H1 (cell line): ENCODE measurements at regions not wholly inside any gene's neighbourhood (a gene's known extent, or its start where the extent isn't known, plus 50 kb on each side); places are given as distances from the start of the nearest gene placed in this dataset.

Source experiments
- CTCF ChIA-PET: fragments of 300-600 bp; sonication (Branson Sonifier 250); formaldehyde crosslinking; loops from one replicate; lab custom pipeline; 2021; ENCODE audit not compliant: partially characterized antibody; lab: Charles Lee
- POLR2A ChIA-PET: fragments of 300-600 bp; sonication (Branson Sonifier 250); formaldehyde crosslinking; loops from one replicate; lab custom pipeline; 2021; ENCODE audit warnings: inconsistent platforms; ENCODE audit not compliant: partially characterized antibody; lab: Charles Lee
- DNase-seq, 2 experiments: peaks; one replicate each; pipeline versions ENCODE4 v3.0.0 to v3.0.0-alpha.2; 2010 to 2022; ENCODE audit warnings: low spot score in 2 of 2, low read depth in 1 of 2, mixed read lengths in 1 of 2
- FAIRE-seq: peaks from 2 replicates; lab custom pipeline; 2011; peaks lifted over from hg19 to GRCh38; lab: Jason Lieb, UNC
- H2AFZ ChIP-seq: 2 replicates; pipeline ENCODE4 v1.8.1; 2012; ENCODE audit warnings: low read length, inconsistent platforms
- H2AK5ac ChIP-seq: 2 replicates; pipeline ENCODE4 v1.6.1; 2013; ENCODE audit warnings: low read depth, low read length
- H2BK120ac ChIP-seq: replicated peaks from 2 replicates; pipeline ENCODE3; 2013; ENCODE audit warnings: low read depth, low read length, inconsistent platforms
- H2BK12ac ChIP-seq: 2 replicates; pipeline ENCODE4 v1.6.1; 2013; ENCODE audit warnings: low read depth, low read length
- H2BK15ac ChIP-seq: 2 replicates; pipeline ENCODE4 v1.6.1; 2013; ENCODE audit warnings: low read length
- H2BK20ac ChIP-seq: 2 replicates; pipeline ENCODE4 v1.6.1; 2013; ENCODE audit warnings: low read length
- H2BK5ac ChIP-seq: 2 replicates; pipeline ENCODE4 v1.6.1; 2013; ENCODE audit warnings: low read depth, low read length
- H3K14ac ChIP-seq: 2 replicates; pipeline ENCODE4 v1.6.1; 2013; ENCODE audit warnings: inconsistent platforms; ENCODE audit not compliant: insufficient read length
- H3K18ac ChIP-seq: 2 replicates; pipeline ENCODE4 v1.6.1; 2013; ENCODE audit warnings: low read length; ENCODE audit errors: extremely low read depth
- H3K23ac ChIP-seq: 2 replicates; pipeline ENCODE4 v1.6.1; 2013; ENCODE audit warnings: inconsistent platforms; ENCODE audit not compliant: insufficient read length
- H3K23me2 ChIP-seq: 2 replicates; pipeline ENCODE4 v1.6.1; 2013; ENCODE audit warnings: low read depth, low read length
- H3K27ac ChIP-seq: 2 replicates; pipeline ENCODE4 v1.6.1; 2011; ENCODE audit warnings: low read depth, low read length, inconsistent platforms
- H3K27me3 ChIP-seq, 4 experiments: replicated peaks in 1 of 4; 1 replicate in 1 of 4; 2 replicates in 3 of 4; pipeline versions ENCODE4 v1.6.1 to v1.8.1; 2011 to 2013; ENCODE audit warnings: low read length in 3 of 4, mild to moderate bottlenecking in 3 of 4, inconsistent platforms in 2 of 4, mixed read lengths in 2 of 4, moderate library complexity in 1 of 4; ENCODE audit not compliant: control insufficient read depth in 3 of 4, insufficient read depth in 3 of 4; ENCODE audit errors: extremely low read depth in 1 of 4
- H3K36me3 ChIP-seq, 4 experiments: 2 replicates each; pipeline versions ENCODE4 v1.6.1 to v1.8.1; 2011 to 2013; ENCODE audit warnings: mild to moderate bottlenecking in 4 of 4, low read length in 3 of 4, moderate library complexity in 2 of 4, control low read depth in 1 of 4, inconsistent platforms in 1 of 4; ENCODE audit not compliant: insufficient read depth in 4 of 4, control insufficient read depth in 2 of 4
- H3K4ac ChIP-seq: replicated peaks from 2 replicates; pipeline ENCODE3; 2013; ENCODE audit warnings: low read length, low read depth, mixed read lengths, inconsistent platforms; ENCODE audit not compliant: insufficient read length
- H3K4me1 ChIP-seq, 4 experiments: replicated peaks in 1 of 4; 1 replicate in 1 of 4; 2 replicates in 3 of 4; pipeline versions ENCODE4 v1.6.1 to v1.8.1; 2011 to 2013; ENCODE audit warnings: low read length in 3 of 4, inconsistent platforms in 2 of 4, mixed read lengths in 1 of 4; ENCODE audit not compliant: insufficient read depth in 4 of 4, control insufficient read depth in 3 of 4
- H3K4me2 ChIP-seq, 2 experiments: 2 replicates each; pipeline versions ENCODE4 v1.6.1 to v1.8.1; 2011 to 2013; ENCODE audit warnings: low read depth in 2 of 2, low read length in 2 of 2, control low read depth in 1 of 2, inconsistent platforms in 1 of 2, mild to moderate bottlenecking in 1 of 2; ENCODE audit not compliant: insufficient read depth in 1 of 2
- H3K4me3 ChIP-seq, 4 experiments: fragments of 200-600, 300-600 bp in 1 of 4; sonication (generic), shearing (Covaris generic), sonication (Bioruptor Twin) in 1 of 4; 2 replicates each; pipeline versions ENCODE4 v1.5.1 to v1.8.1; 2011 to 2016; ENCODE audit warnings: low read length in 4 of 4, low read depth in 3 of 4, control low read depth in 2 of 4, inconsistent platforms in 2 of 4, mild to moderate bottlenecking in 2 of 4, mixed read lengths in 1 of 4, moderate library complexity in 1 of 4; ENCODE audit not compliant: insufficient read depth in 2 of 4; ENCODE audit errors: extremely low read depth in 1 of 4
- H3K56ac ChIP-seq: replicated peaks from 2 replicates; pipeline ENCODE3; 2013; ENCODE audit warnings: low read depth, mild to moderate bottlenecking, mixed read lengths, low read length, inconsistent platforms; ENCODE audit not compliant: insufficient read length
- H3K79me1 ChIP-seq: 2 replicates; pipeline ENCODE4 v1.6.1; 2013; ENCODE audit warnings: low read depth, low read length, control low read depth
- H3K79me2 ChIP-seq, 2 experiments: 2 replicates each; pipeline versions ENCODE4 v1.6.1 to v1.8.1; 2012 to 2013; ENCODE audit warnings: low read length in 2 of 2, mild to moderate bottlenecking in 2 of 2, inconsistent platforms in 1 of 2; ENCODE audit not compliant: insufficient read depth in 2 of 2, control insufficient read depth in 1 of 2
- H3K9ac ChIP-seq, 4 experiments: replicated peaks in 1 of 4; 1 replicate in 1 of 4; 2 replicates in 3 of 4; pipeline versions ENCODE4 v1.6.1 to v1.8.1; 2011 to 2013; ENCODE audit warnings: low read depth in 3 of 4, low read length in 3 of 4, control low read depth in 2 of 4, mild to moderate bottlenecking in 2 of 4, moderate library complexity in 2 of 4, inconsistent platforms in 1 of 4; ENCODE audit errors: extremely low read depth in 1 of 4
- H3K9me3 ChIP-seq, 2 experiments: 2 replicates each; pipeline versions ENCODE4 v1.6.1 to v1.8.1; 2012 to 2013; ENCODE audit warnings: mild to moderate bottlenecking in 2 of 2, moderate library complexity in 2 of 2, control low read depth in 1 of 2, inconsistent platforms in 1 of 2, low read depth in 1 of 2, low read length in 1 of 2, mixed read lengths in 1 of 2; ENCODE audit not compliant: insufficient read depth in 2 of 2
- H4K20me1 ChIP-seq, 2 experiments: replicated peaks in 1 of 2; 2 replicates each; pipeline versions ENCODE3 to v1.8.1; 2011 to 2013; ENCODE audit warnings: inconsistent platforms in 2 of 2, low read length in 2 of 2, mild to moderate bottlenecking in 1 of 2; ENCODE audit not compliant: insufficient read depth in 2 of 2, control insufficient read depth in 1 of 2
- H4K5ac ChIP-seq: 2 replicates; pipeline ENCODE4 v1.6.1; 2013; ENCODE audit warnings: low read length, low read depth, mixed read lengths, inconsistent platforms; ENCODE audit not compliant: insufficient read length
- H4K8ac ChIP-seq: 2 replicates; pipeline ENCODE4 v1.8.0; 2013; ENCODE audit warnings: mild to moderate bottlenecking, moderate library complexity, low read length, inconsistent platforms; ENCODE audit not compliant: insufficient read depth; ENCODE audit errors: extremely low read depth
- H4K91ac ChIP-seq: replicated peaks from 2 replicates; pipeline ENCODE3; 2013; ENCODE audit warnings: low read length, mixed read lengths, inconsistent platforms; ENCODE audit not compliant: insufficient read length
- ASH2L ChIP-seq: fragments of 200-600, 300-600 bp; sonication (generic); IDR thresholded peaks from one replicate; pipeline ENCODE4 v1.7.1; 2017; ENCODE audit warnings: low read length
- BACH1 ChIP-seq: IDR thresholded peaks from 2 replicates; pipeline ENCODE4 v1.6.1; 2012; ENCODE audit warnings: low read length, improper control_type of control experiment
- EZH2 ChIP-seq: fragments of 200-600 bp; sonication (generic); IDR thresholded peaks from 2 replicates; pipeline ENCODE4 v1.7.1; 2012; ENCODE audit warnings: low read depth, mild to moderate bottlenecking, moderate library complexity, low read length, inconsistent platforms; ENCODE audit not compliant: severe bottlenecking
- HDAC6 ChIP-seq: IDR thresholded peaks from one replicate; pipeline ENCODE4 v1.7.1; 2012; ENCODE audit warnings: low read depth, mild to moderate bottlenecking, inconsistent platforms, low read length, moderate library complexity
- RAD21 ChIP-seq, 2 experiments: IDR thresholded peaks in 1 of 2; conservative IDR thresholded peaks in 1 of 2; 2 replicates each; pipeline ENCODE4 v1.6.1; 2011; ENCODE audit warnings: low read depth in 2 of 2, low read length in 2 of 2, improper control_type of control experiment in 1 of 2, inconsistent platforms in 1 of 2, mild to moderate bottlenecking in 1 of 2, moderate library complexity in 1 of 2
- ZNF274 ChIP-seq: IDR thresholded peaks from 2 replicates; pipeline ENCODE4 v1.7.0; 2012; ENCODE audit warnings: low read length, borderline replicate concordance; ENCODE audit errors: extremely low read depth
- WGBS, 2 experiments: shearing (Covaris generic) in 1 of 2; methylation state at CpG; one replicate each; pipeline versions ENCODE4 v1.1.6 to v1.1.7; 2013 to 2015; ENCODE audit warnings: low lambda C conversion rate in 2 of 2, mixed read lengths in 2 of 2, inconsistent platforms in 1 of 2, low coverage in 1 of 2, missing lambda C conversion rate in 1 of 2; ENCODE audit not compliant: insufficient replicate concordance in 2 of 2, insufficient coverage in 1 of 2, insufficient read length in 1 of 2; ENCODE audit errors: extremely low coverage in 1 of 2, missing lambda C conversion rate in 1 of 2; 5-methylcytosine and 5-hydroxymethylcytosine counted together

DNA sequence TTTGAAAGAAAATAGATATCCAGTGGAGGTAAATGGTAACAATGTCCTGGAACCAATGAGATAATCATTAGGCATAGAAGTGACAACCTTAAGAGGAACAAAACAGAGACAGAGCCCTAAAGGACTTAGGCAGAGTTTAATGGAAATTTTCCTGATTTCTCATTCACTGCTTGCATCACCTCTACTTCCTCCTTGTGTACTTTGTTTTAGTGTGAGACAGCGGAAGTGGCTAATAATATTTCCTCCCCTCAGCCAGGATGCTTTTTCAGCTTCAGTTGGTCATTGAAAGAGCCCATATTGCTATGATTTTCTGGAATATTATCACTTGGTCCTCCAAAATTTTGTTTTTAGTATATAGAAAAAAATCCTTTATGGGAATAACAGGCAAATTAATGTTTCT is 153.4 kb upstream of the MPDZ start:
- H2AK5ac ChIP-seq: no peak overlapping the region
- H3K27ac ChIP-seq: no peak overlapping the region
- H4K5ac ChIP-seq: no peak overlapping the region
- H2BK15ac ChIP-seq: no peak overlapping the region
- no peak overlapping the region for H3K23ac ChIP-seq
- H2AFZ ChIP-seq: no peak overlapping the region
- no peak for TF ChIP-seq RAD21 (IDR thresholded peaks at IDR 0.05 in 1 of 2, conservative IDR thresholded peaks at IDR 0.05 in 1 of 2; ENCODE audit: low read depth in 2 of 2, low read length in 2 of 2)
- no peak for TF ChIP-seq BACH1
- TF ChIP-seq ZNF274: no peak
- no peak for TF ChIP-seq EZH2
- TF ChIP-seq ASH2L: no peak
- no peak for TF ChIP-seq HDAC6
- no peaks in the 10 kb centered on the region for H3K79me1 ChIP-seq
- no peak for DNase-seq
- no peaks in the 10 kb centered on the region for H3K9me3 ChIP-seq
- no peaks in the 10 kb centered on the region for H3K79me2 ChIP-seq
- H3K18ac ChIP-seq: no peak overlapping the region
- H2BK5ac ChIP-seq: no peak overlapping the region
- H3K4ac ChIP-seq: no peak overlapping the region
- CTCF ChIA-PET: no interaction called here
- WGBS, 2 experiments: 92% methylated on average over 1 of the region's 1 CpG; no CpG with 5 or more reads in 1 of the 2 experiments
- no peak overlapping the region for H3K4me2 ChIP-seq
- no peaks in the 10 kb centered on the region for H4K20me1 ChIP-seq
- FAIRE-seq: no peak
- H2BK120ac ChIP-seq: peak overlapping the region; percentile 47
- H4K8ac ChIP-seq: no peak overlapping the region
- H3K14ac ChIP-seq: no peak overlapping the region
- no peak overlapping the region for H2BK20ac ChIP-seq
- H4K91ac ChIP-seq: no peak overlapping the region
- H3K27me3 ChIP-seq: no peaks in the 10 kb centered on the region
- H3K56ac ChIP-seq: no peak overlapping the region
- H3K36me3 ChIP-seq: no peaks in the 10 kb centered on the region
- H3K4me1 ChIP-seq: peaks cover 3 to 23% (median 12%) of the 10 kb centered on the region in 4 experiments
- POLR2A ChIA-PET: interaction anchor here (0.7 kb wide), 1 partner anchor 263 kb away, joined by 3 read pairs; no protein-coding TSS in a partner anchor
- H3K4me3 ChIP-seq: no peak overlapping the region
- H2BK12ac ChIP-seq: no peak overlapping the region
- H3K9ac ChIP-seq: no peak overlapping the region
- no peaks in the 10 kb centered on the region for H3K23me2 ChIP-seq
